HG03460 (cell line): ENCODE measurements at regions not wholly inside any gene's neighbourhood (a gene's known extent, or its start where the extent isn't known, plus 50 kb on each side); places are given as distances from the start of the nearest gene placed in this dataset.
"Not testable (repeated sequence)": the region's sequence is repeated elsewhere in the genome, so short reads cannot be mapped to it uniquely, and the experiment has no call there.

Source experiments
- ATAC-seq: cut with Tn5 transposase; IDR thresholded peaks from one replicate; pipeline ENCODE4 v1.9.1; 2021; ENCODE audit not compliant: unreplicated experiment

GRCh38 chr4:28436191-28437080 is 1575.8 kb downstream of the STIM2 start:
- ATAC-seq, result no peak

- ATAC-seq, result no peak
These were observed 1582.7 kb downstream of the STIM2 start for GRCh38 chr4:28443371-28443770.

GRCh38 chr4:28443801-28444412 is 1583.3 kb downstream of the STIM2 start:
- no peak for ATAC-seq

GRCh38 chr4:28444886-28445496 is 1584.3 kb downstream of the STIM2 start:
- no peak for ATAC-seq

- no peak for ATAC-seq
These were observed 1588.4 kb downstream of the STIM2 start for GRCh38 chr4:28449085-28449484.

- no peak for ATAC-seq
These were observed 1590.7 kb downstream of the STIM2 start for GRCh38 chr4:28451346-28451745.

GRCh38 chr4:28462766-28463700 is 1602.4 kb downstream of the STIM2 start:
- ATAC-seq, result no peak

GRCh38 chr4:28464823-28465222 is 1604.2 kb downstream of the STIM2 start:
- no peak for ATAC-seq

- ATAC-seq, result not testable (repeated sequence)
These were observed 1606.2 kb downstream of the STIM2 start for GRCh38 chr4:28466886-28467285.

- no peak for ATAC-seq
These were observed 1608.7 kb downstream of the STIM2 start for GRCh38 chr4:28469387-28469786.

- no peak for ATAC-seq
These were observed 1609.2 kb downstream of the STIM2 start for GRCh38 chr4:28469886-28470285.

- no peak for ATAC-seq
These were observed 1614.7 kb downstream of the STIM2 start for GRCh38 chr4:28475381-28475780.

GRCh38 chr4:28479666-28480065 is 1619.0 kb downstream of the STIM2 start:
- no peak for ATAC-seq

- no peak for ATAC-seq
These were observed 1620.9 kb downstream of the STIM2 start for GRCh38 chr4:28481565-28481964.

GRCh38 chr4:28482580-28483270 is 1622.1 kb downstream of the STIM2 start:
- no peak for ATAC-seq

- ATAC-seq, result no peak
These were observed 1627.4 kb downstream of the STIM2 start for GRCh38 chr4:28488021-28488420.

GRCh38 chr4:28490669-28491068 is 1630.0 kb downstream of the STIM2 start:
- no peak for ATAC-seq

GRCh38 chr4:28505064-28505463 is 1644.4 kb downstream of the STIM2 start:
- ATAC-seq, result no peak

- ATAC-seq, result no peak
These were observed 1648.0 kb downstream of the STIM2 start for GRCh38 chr4:28508636-28509035.

- not testable (repeated sequence) for ATAC-seq
These were observed 1654.1 kb downstream of the STIM2 start for GRCh38 chr4:28514766-28515165.
